Activated CD8-positive, alpha-beta T cell treated with anti-CD3 and anti-CD28 coated beads, Interleukin-2, amount 10 ng/mL, durations not matched to agents 7 days and 5 days (primary cell): ENCODE measurements at regions not wholly inside any gene's neighbourhood (a gene's known extent, or its start where the extent isn't known, plus 50 kb on each side); places are given as distances from the start of the nearest gene placed in this dataset.
"Not testable (repeated sequence)": the region's sequence is repeated elsewhere in the genome, so short reads cannot be mapped to it uniquely, and the experiment has no call there.

ENCODE experiments used
- ATAC-seq: fragments of 150-1000 bp; cut with Tn5 transposase; one replicate; pipeline ENCODE4 v1.10.0; 2021; ENCODE audit warnings: moderate library complexity
- CTCF ChIA-PET: fragments of 350-600 bp; sonication (Branson Sonifier 250); formaldehyde crosslinking; loops from one replicate; lab custom pipeline; 2021; ENCODE audit warnings: antibody characterized with exemption; lab: Charles Lee
- POLR2A ChIA-PET: fragments of 350-600 bp; sonication (Branson Sonifier 250); formaldehyde crosslinking; loops from one replicate; lab custom pipeline; 2021; ENCODE audit warnings: antibody characterized with exemption; lab: Charles Lee
- DNase-seq: peaks from one replicate; pipeline ENCODE4 v3.0.0-alpha.2; 2020
- H3K27ac Mint-ChIP-seq: one replicate; pipeline ENCODE4 v1.8.0; 2021; ENCODE audit warnings: mild to moderate bottlenecking, mixed read lengths
- H3K27me3 Mint-ChIP-seq: one replicate; pipeline ENCODE4 v1.8.0; 2021; ENCODE audit warnings: low read depth, mixed read lengths
- H3K36me3 Mint-ChIP-seq: one replicate; pipeline ENCODE4 v1.8.0; 2021; ENCODE audit warnings: low read depth, mixed read lengths
- H3K4me1 Mint-ChIP-seq: one replicate; pipeline ENCODE4 v1.8.0; 2021; ENCODE audit warnings: low read depth, mixed read lengths
- H3K4me3 Mint-ChIP-seq: one replicate; pipeline ENCODE4 v1.8.0; 2021; ENCODE audit warnings: mild to moderate bottlenecking, mixed read lengths
- H3K9me3 Mint-ChIP-seq: one replicate; pipeline ENCODE4 v1.8.0; 2022; ENCODE audit warnings: mixed read lengths; ENCODE audit not compliant: insufficient read depth

- CTCF ChIA-PET: no interaction called here
- Mint-ChIP-seq H3K4me1 (no peaks in the 10 kb centered on the region), H3K36me3 (no peaks in the 10 kb centered on the region), H3K27me3 (no peaks in the 10 kb centered on the region), H3K27ac (no peak overlapping the region), H3K4me3 (no peak overlapping the region), H3K9me3 (no peaks in the 10 kb centered on the region)
- ATAC-seq: no peak
- POLR2A ChIA-PET: no interaction called here
- DNase-seq: no peak
Measured at GRCh38 chr5:57719216-57719615, 236.6 kb upstream of the ACTBL2 start.

DNA sequence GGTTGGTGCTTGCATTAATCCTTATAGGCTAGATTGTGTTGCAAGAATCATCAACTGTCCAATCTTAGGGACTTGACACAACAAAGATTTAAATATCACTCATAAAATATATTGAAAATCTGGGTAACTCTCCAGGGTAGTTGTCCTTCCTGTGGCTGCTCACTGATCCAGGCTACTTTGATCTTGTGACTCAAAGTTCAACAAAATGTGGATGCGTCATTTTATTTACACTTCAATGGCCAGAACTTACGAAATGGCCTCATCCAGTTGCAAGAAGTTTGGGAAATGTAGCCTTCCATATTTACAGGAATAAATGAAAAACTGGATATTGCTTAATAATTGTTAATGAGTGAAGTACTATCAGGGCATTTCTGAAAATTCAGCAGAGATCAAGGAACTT, 235.5 kb upstream of the ACTBL2 start:
- CTCF ChIA-PET: no interaction called here
- ATAC-seq (no peak), DNase-seq (no peak)
- POLR2A ChIA-PET: no interaction called here
- H3K36me3 Mint-ChIP-seq: no peaks in the 10 kb centered on the region
- H3K27ac Mint-ChIP-seq: no peak overlapping the region
- H3K27me3 Mint-ChIP-seq: no peaks in the 10 kb centered on the region
- H3K4me1 Mint-ChIP-seq: no peaks in the 10 kb centered on the region
- no peaks in the 10 kb centered on the region for H3K9me3 Mint-ChIP-seq
- H3K4me3 Mint-ChIP-seq: no peak overlapping the region

DNA sequence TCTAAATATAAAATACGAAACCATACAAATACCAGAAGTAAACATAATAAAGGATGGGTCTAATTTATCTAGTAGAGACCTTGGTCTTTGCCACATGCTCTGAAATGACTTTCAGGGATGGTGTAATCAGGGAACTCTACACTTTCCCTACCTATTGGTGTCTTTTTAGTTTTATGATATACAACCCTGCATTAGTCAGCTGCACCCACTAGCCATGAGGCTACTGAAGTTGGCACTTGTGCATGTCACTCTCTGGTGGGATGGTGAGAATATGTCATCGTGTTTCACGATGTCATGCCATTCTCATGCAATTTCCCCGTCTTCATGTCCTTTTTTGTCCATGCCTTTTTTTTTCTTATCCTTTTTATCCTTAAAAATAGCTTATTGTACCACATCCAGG, 234.9 kb upstream of the ACTBL2 start:
- no peak for DNase-seq
- H3K4me3 Mint-ChIP-seq: no peak overlapping the region
- H3K4me1 Mint-ChIP-seq: no peaks in the 10 kb centered on the region
- H3K27me3 Mint-ChIP-seq: no peaks in the 10 kb centered on the region
- CTCF ChIA-PET: no interaction called here
- no peaks in the 10 kb centered on the region for H3K9me3 Mint-ChIP-seq
- H3K27ac Mint-ChIP-seq: no peak overlapping the region
- H3K36me3 Mint-ChIP-seq: no peaks in the 10 kb centered on the region
- POLR2A ChIA-PET: no interaction called here
- ATAC-seq: no peak

DNA sequence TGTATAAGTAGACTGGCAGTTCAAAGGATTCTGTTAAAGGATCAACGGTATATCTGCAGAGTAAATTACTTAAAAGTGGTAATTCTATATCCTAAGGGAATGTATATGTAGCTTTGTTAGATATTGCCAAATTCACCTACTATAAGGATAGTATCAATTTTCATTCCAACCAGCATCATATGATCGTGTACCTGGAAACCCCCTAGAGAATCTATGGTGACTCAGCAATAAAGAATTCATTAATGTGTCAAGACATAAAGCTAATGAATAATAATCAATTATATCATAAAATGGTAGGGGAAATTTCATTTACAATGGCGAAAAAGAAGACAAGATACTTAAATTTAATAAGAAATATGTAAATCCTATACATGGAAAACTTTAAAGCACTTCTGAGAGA, 234.1 kb upstream of the ACTBL2 start:
- no peaks in the 10 kb centered on the region for H3K36me3 Mint-ChIP-seq
- CTCF ChIA-PET: no interaction called here
- POLR2A ChIA-PET: no interaction called here
- no peaks in the 10 kb centered on the region for H3K27me3 Mint-ChIP-seq
- H3K27ac Mint-ChIP-seq: no peak overlapping the region
- no peak overlapping the region for H3K4me3 Mint-ChIP-seq
- no peaks in the 10 kb centered on the region for H3K4me1 Mint-ChIP-seq
- no peak for ATAC-seq
- no peak for DNase-seq
- no peaks in the 10 kb centered on the region for H3K9me3 Mint-ChIP-seq

DNA sequence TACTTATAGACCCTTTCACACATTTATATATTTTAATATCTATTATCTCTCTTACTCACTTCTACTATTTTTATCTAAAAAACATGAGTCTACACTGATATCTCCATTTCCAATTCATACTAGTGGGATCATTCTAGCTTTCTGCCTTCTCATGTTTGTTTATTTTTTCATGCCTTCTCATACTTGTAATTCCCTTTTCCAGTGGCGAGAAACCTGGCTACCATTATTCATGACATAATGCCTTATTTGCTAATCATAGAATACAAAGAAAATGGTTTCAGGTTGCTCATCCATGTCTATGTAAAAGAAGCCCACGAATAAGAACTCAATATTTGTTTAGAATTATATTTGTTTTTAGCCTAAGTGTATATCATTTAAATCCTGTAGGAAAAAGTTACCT, 232.7 kb upstream of the ACTBL2 start:
- H3K36me3 Mint-ChIP-seq: no peaks in the 10 kb centered on the region
- no peaks in the 10 kb centered on the region for H3K4me1 Mint-ChIP-seq
- H3K27me3 Mint-ChIP-seq: no peaks in the 10 kb centered on the region
- ChIA-PET CTCF (no interaction called here), POLR2A (no interaction called here)
- ATAC-seq (no peak), DNase-seq (no peak)
- H3K4me3 Mint-ChIP-seq: no peak overlapping the region
- H3K9me3 Mint-ChIP-seq: no peaks in the 10 kb centered on the region
- H3K27ac Mint-ChIP-seq: no peak overlapping the region

- POLR2A ChIA-PET, ATAC-seq, H3K4me1 Mint-ChIP-seq, H3K9me3 Mint-ChIP-seq, H3K27ac Mint-ChIP-seq, H3K36me3 Mint-ChIP-seq, H3K27me3 Mint-ChIP-seq, H3K4me3 Mint-ChIP-seq, CTCF ChIA-PET, DNase-seq: not testable (repeated sequence)
Measured at GRCh38 chr5:57713535-57713934, 230.9 kb upstream of the ACTBL2 start.

DNA sequence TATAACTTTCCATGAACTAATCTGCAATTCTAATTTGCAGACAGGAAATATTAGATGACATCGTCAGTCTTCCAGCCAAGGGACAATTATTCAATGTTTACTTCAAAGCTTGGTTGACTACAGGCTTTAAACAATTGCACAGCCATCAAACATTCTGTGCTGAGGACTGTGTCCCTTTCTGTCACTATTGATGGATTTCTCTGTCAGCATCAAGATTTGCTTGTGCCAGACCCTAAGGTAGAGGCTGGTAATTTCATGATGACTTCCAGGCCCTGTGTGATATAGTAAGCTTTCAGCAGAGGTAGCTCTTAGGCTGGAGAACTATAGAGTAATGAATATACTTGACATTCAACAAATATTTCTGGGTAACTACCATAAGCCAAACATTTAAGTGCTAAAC, 229.3 kb upstream of the ACTBL2 start:
- no peak for DNase-seq
- H3K27me3 Mint-ChIP-seq: no peaks in the 10 kb centered on the region
- no peaks in the 10 kb centered on the region for H3K36me3 Mint-ChIP-seq
- no peak for ATAC-seq
- H3K4me1 Mint-ChIP-seq: no peaks in the 10 kb centered on the region
- ChIA-PET POLR2A (no interaction called here), CTCF (no interaction called here)
- H3K9me3 Mint-ChIP-seq: no peaks in the 10 kb centered on the region
- no peak overlapping the region for H3K4me3 Mint-ChIP-seq
- no peak overlapping the region for H3K27ac Mint-ChIP-seq

- H3K27ac Mint-ChIP-seq: no peak overlapping the region
- H3K27me3 Mint-ChIP-seq: no peaks in the 10 kb centered on the region
- H3K9me3 Mint-ChIP-seq: no peaks in the 10 kb centered on the region
- no peak overlapping the region for H3K4me3 Mint-ChIP-seq
- H3K4me1 Mint-ChIP-seq: no peaks in the 10 kb centered on the region
- ChIA-PET POLR2A (no interaction called here), CTCF (no interaction called here)
- no peaks in the 10 kb centered on the region for H3K36me3 Mint-ChIP-seq
- no peak for ATAC-seq
- no peak for DNase-seq
Measured at GRCh38 chr5:57711471-57711870, 228.9 kb upstream of the ACTBL2 start.

GRCh38 chr5:57710126-57710525, 227.5 kb upstream of the ACTBL2 start:
- Mint-ChIP-seq H3K27ac (no peak overlapping the region), H3K4me1 (no peaks in the 10 kb centered on the region), H3K27me3 (no peaks in the 10 kb centered on the region), H3K9me3 (no peaks in the 10 kb centered on the region), H3K4me3 (no peak overlapping the region), H3K36me3 (no peaks in the 10 kb centered on the region)
- CTCF ChIA-PET: no interaction called here
- DNase-seq (no peak), ATAC-seq (no peak)
- POLR2A ChIA-PET: no interaction called here

DNA sequence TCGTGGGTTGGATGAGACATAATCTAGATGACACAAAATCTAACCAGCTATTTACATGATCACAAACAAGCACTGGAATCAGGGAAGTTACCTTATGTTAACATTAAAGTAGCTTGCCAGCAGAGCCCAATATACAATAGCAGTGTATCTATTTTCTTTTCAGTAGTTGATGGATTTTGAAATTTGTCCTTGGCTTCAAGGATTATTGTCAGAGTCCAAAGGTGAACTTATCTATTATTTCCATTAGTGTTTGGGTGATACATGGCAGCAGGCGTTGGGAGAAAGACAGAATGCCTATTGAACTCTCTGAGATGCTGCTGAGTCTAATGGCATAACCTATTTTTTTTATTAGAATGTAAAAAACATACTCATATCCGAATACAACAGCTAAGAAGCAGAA, 223.2 kb upstream of the ACTBL2 start:
- CTCF ChIA-PET: no interaction called here
- ATAC-seq (no peak), DNase-seq (no peak)
- Mint-ChIP-seq H3K9me3 (no peaks in the 10 kb centered on the region), H3K4me1 (no peaks in the 10 kb centered on the region), H3K4me3 (no peak overlapping the region), H3K27me3 (no peaks in the 10 kb centered on the region), H3K36me3 (no peaks in the 10 kb centered on the region), H3K27ac (no peak overlapping the region)
- POLR2A ChIA-PET: no interaction called here

DNA sequence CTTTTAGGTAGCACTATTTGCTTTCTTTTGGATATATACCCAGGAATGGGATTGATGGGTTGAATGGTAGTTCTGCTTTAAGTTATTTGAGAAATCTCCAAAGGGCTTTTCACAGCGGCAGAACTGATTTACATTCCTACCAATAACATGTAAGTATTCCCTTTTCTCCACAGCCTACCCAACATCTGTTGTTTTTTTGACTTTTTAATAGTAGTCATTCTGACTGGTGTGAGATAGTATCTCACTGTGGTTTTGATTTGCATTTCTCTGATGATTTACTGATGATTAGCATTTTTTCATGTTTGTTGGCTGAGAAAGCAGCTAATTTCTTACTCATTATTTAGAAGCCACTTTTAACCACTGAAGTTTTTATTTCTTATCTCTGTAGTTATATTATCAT, 221.1 kb upstream of the ACTBL2 start:
- Mint-ChIP-seq H3K27ac (no peak overlapping the region), H3K36me3 (no peaks in the 10 kb centered on the region), H3K4me1 (no peaks in the 10 kb centered on the region), H3K27me3 (peaks cover 3% of the 10 kb centered on the region), H3K9me3 (no peaks in the 10 kb centered on the region), H3K4me3 (no peak overlapping the region)
- ATAC-seq (no peak), DNase-seq (no peak)
- ChIA-PET POLR2A (no interaction called here), CTCF (no interaction called here)

DNA sequence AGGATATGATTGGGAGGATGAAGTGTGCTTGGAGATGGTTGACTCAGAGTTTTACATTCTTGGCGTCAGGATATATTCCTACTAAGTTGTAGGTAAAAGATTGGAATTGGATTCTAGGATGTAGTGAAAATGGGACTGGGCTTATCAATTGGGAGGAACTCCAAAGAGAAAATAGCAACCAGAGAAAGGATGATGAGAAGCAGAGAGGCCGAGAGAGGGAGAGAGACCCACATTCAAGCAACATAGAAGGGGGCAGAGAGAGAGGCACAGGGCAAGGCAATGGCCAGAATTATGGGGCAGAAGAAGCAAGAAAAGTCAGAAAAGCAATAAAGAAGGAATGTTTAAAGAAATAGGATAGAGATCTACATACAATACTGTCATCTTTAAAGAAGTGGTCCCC, 217.9 kb upstream of the ACTBL2 start:
- no peak overlapping the region for H3K4me3 Mint-ChIP-seq
- no peak overlapping the region for H3K27ac Mint-ChIP-seq
- POLR2A ChIA-PET: no interaction called here
- no peaks in the 10 kb centered on the region for H3K9me3 Mint-ChIP-seq
- no peaks in the 10 kb centered on the region for H3K36me3 Mint-ChIP-seq
- ATAC-seq: no peak
- no peaks in the 10 kb centered on the region for H3K4me1 Mint-ChIP-seq
- peaks cover 3% of the 10 kb centered on the region for H3K27me3 Mint-ChIP-seq
- no peak for DNase-seq
- CTCF ChIA-PET: no interaction called here

DNA sequence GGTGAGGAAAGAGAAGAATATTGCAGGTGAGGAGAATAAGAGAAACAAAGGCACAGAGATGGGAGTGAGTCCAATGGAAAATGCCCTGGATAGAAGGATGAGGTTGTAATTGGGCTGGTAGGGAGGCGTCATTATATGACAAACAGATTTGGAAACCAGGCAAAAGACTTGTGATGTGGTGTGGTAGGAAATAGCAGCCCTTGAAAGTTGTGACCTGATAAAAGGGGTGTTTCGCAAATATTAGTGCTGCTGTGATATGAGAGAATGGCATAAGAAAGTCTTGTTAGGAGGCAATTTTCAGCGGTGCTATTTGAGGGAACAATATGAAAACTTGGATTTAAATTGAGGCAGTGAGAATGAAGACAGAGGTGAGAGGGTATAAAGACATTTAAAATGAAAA, 217.5 kb upstream of the ACTBL2 start:
- Mint-ChIP-seq H3K4me3 (no peak overlapping the region), H3K4me1 (no peaks in the 10 kb centered on the region), H3K9me3 (no peaks in the 10 kb centered on the region), H3K27me3 (peaks cover 3% of the 10 kb centered on the region), H3K36me3 (no peaks in the 10 kb centered on the region), H3K27ac (no peak overlapping the region)
- ChIA-PET POLR2A (no interaction called here), CTCF (no interaction called here)
- no peak for ATAC-seq
- DNase-seq: no peak
